Naive thymus-derived CD4-positive, alpha-beta T cell (primary cell): ENCODE measurements at regions not wholly inside any gene's neighbourhood (a gene's known extent, or its start where the extent isn't known, plus 50 kb on each side); places are given as distances from the start of the nearest gene placed in this dataset.

Experiments used
- ATAC-seq: fragments of 150-1000 bp; cut with Tn5 transposase; 2 replicates; pipeline ENCODE4 v1.10.0; 2021; ENCODE audit warnings: mild to moderate bottlenecking, moderate library complexity
- CTCF ChIA-PET: fragments of 350-600 bp; sonication (Branson Sonifier 250); formaldehyde crosslinking; loops from one replicate; lab custom pipeline; 2021; ENCODE audit warnings: antibody characterized with exemption; lab: Charles Lee
- POLR2A ChIA-PET: fragments of 350-600 bp; sonication (Branson Sonifier 250); formaldehyde crosslinking; loops from one replicate; lab custom pipeline; 2021; ENCODE audit warnings: antibody characterized with exemption, inconsistent platforms; lab: Charles Lee
- DNase-seq, 9 donors: peaks; one replicate each; pipeline versions ENCODE4 v3.0.0 to v3.0.0-alpha.2; 2020 to 2022; ENCODE audit warnings: mixed read lengths in 1 of 9
- H3K27ac ChIP-seq: one replicate; pipeline ENCODE4 v1.7.0; 2013; ENCODE audit warnings: mild to moderate bottlenecking, low read depth, low read length, moderate library complexity
- H3K27me3 ChIP-seq, 2 donors: one replicate each; pipeline ENCODE4 v1.7.0; 2013; ENCODE audit warnings: low read length in 2 of 2, mild to moderate bottlenecking in 2 of 2, moderate library complexity in 2 of 2; ENCODE audit not compliant: control insufficient read depth in 2 of 2, insufficient read depth in 2 of 2
- H3K36me3 ChIP-seq, 3 experiments: 1 replicate in 2 of 3; 2 replicates in 1 of 3; pipeline ENCODE4 v1.7.0; 2013; ENCODE audit warnings: low read length in 3 of 3, mild to moderate bottlenecking in 3 of 3, moderate library complexity in 1 of 3; ENCODE audit not compliant: insufficient read depth in 3 of 3, control insufficient read depth in 2 of 3
- H3K4me1 ChIP-seq, 2 donors: one replicate each; pipeline ENCODE4 v1.7.0; 2013; ENCODE audit warnings: low read length in 2 of 2, mild to moderate bottlenecking in 2 of 2, moderate library complexity in 1 of 2; ENCODE audit not compliant: control insufficient read depth in 2 of 2, insufficient read depth in 2 of 2
- H3K4me3 ChIP-seq: 2 replicates; pipeline ENCODE4 v1.7.0; 2013; ENCODE audit warnings: mild to moderate bottlenecking, low read length
- H3K9me3 ChIP-seq, 3 experiments: 1 replicate in 2 of 3; 2 replicates in 1 of 3; pipeline ENCODE4 v1.7.0; 2013; ENCODE audit warnings: low read length in 3 of 3; ENCODE audit not compliant: control insufficient read depth in 2 of 3
- H3K27ac Mint-ChIP-seq, 9 donors: one replicate each; pipeline ENCODE4 v1.8.0; 2020 to 2022; ENCODE audit warnings: mixed read lengths in 9 of 9, mild to moderate bottlenecking in 8 of 9, moderate library complexity in 5 of 9, inconsistent platforms in 2 of 9
- H3K27me3 Mint-ChIP-seq, 5 donors: one replicate each; pipeline ENCODE4 v1.8.0; 2021 to 2022; ENCODE audit warnings: mixed read lengths in 5 of 5, mild to moderate bottlenecking in 1 of 5
- H3K36me3 Mint-ChIP-seq, 5 donors: one replicate each; pipeline ENCODE4 v1.8.0; 2020 to 2022; ENCODE audit warnings: mixed read lengths in 5 of 5, mild to moderate bottlenecking in 3 of 5, inconsistent platforms in 1 of 5
- H3K4me1 Mint-ChIP-seq, 7 donors: one replicate each; pipeline ENCODE4 v1.8.0; 2020 to 2022; ENCODE audit warnings: mixed read lengths in 7 of 7, mild to moderate bottlenecking in 3 of 7, inconsistent platforms in 1 of 7
- H3K4me3 Mint-ChIP-seq, 10 donors: one replicate each; pipeline ENCODE4 v1.8.0; 2020 to 2022; ENCODE audit warnings: mild to moderate bottlenecking in 10 of 10, mixed read lengths in 10 of 10, moderate library complexity in 6 of 10, inconsistent platforms in 2 of 10
- H3K9me3 Mint-ChIP-seq, 11 donors: one replicate each; pipeline ENCODE4 v1.8.0; 2020 to 2022; ENCODE audit warnings: mixed read lengths in 11 of 11, mild to moderate bottlenecking in 4 of 11, inconsistent platforms in 1 of 11, moderate library complexity in 1 of 11
- intact Hi-C, 2 donors: fragments of 100-400 bp; cut with micrococcal nuclease; formaldehyde crosslinking; loops; one replicate each; pipeline ENCODE4 v1.15.1; 2023

- no peaks in the 10 kb centered on the region for H3K9me3 Mint-ChIP-seq
- no peaks in the 10 kb centered on the region for H3K36me3 Mint-ChIP-seq
- H3K4me1 Mint-ChIP-seq = peaks cover 0 to 14% (median 0%) of the 10 kb centered on the region in 7 donors
- H3K27ac Mint-ChIP-seq = no peak overlapping the region
- Histone ChIP-seq H3K4me3 (no peak overlapping the region), H3K36me3 (no peaks in the 10 kb centered on the region), H3K9me3 (no peaks in the 10 kb centered on the region), H3K27ac (no peak overlapping the region), H3K27me3 (no peaks in the 10 kb centered on the region), H3K4me1 (no peaks in the 10 kb centered on the region)
- H3K27me3 Mint-ChIP-seq = peaks cover 0 to 9% (median 4%) of the 10 kb centered on the region in 5 donors
- DNase-seq (no peak), ATAC-seq (no peak)
- no peak overlapping the region for H3K4me3 Mint-ChIP-seq
- intact Hi-C loops = loop anchor here in 1 of 2 donors (10.0 kb wide), 1 partner anchor 77 kb away; no protein-coding TSS in a partner anchor
- ChIA-PET CTCF (interaction anchor here (2.4 kb wide), 1 partner anchor 11 kb away, joined by 8 read pairs; no protein-coding TSS in a partner anchor), POLR2A (no interaction called here)
These were observed 108.0 kb upstream of the SMAD3 start for GRCh38 chr15:66957431-66957720.

- Mint-ChIP-seq H3K4me1 (peaks cover 0 to 14% (median 0%) of the 10 kb centered on the region in 7 donors), H3K27me3 (peaks cover 0 to 6% (median 0%) of the 10 kb centered on the region in 5 donors), H3K9me3 (no peaks in the 10 kb centered on the region), H3K27ac (no peak overlapping the region), H3K4me3 (no peak overlapping the region), H3K36me3 (no peaks in the 10 kb centered on the region)
- no peaks in the 10 kb centered on the region for H3K4me1 ChIP-seq
- H3K4me3 ChIP-seq = no peak overlapping the region
- ChIA-PET CTCF (interaction anchor here (2.4 kb wide), 1 partner anchor 13 kb away, joined by 8 read pairs; no protein-coding TSS in a partner anchor), POLR2A (no interaction called here)
- intact Hi-C loops = loop anchor here in 1 of 2 donors (10.0 kb wide), 1 partner anchor 76 kb away; no protein-coding TSS in a partner anchor
- H3K27ac ChIP-seq = no peak overlapping the region
- DNase-seq (no peak), ATAC-seq (no peak)
- H3K36me3 ChIP-seq = no peaks in the 10 kb centered on the region
- H3K27me3 ChIP-seq = no peaks in the 10 kb centered on the region
- no peaks in the 10 kb centered on the region for H3K9me3 ChIP-seq
These were observed 106.3 kb upstream of the SMAD3 start for GRCh38 chr15:66959066-66959465.

- peaks cover 0 to 14% (median 0%) of the 10 kb centered on the region in 7 donors for H3K4me1 Mint-ChIP-seq
- Histone ChIP-seq H3K4me3 (no peak overlapping the region), H3K9me3 (no peaks in the 10 kb centered on the region), H3K4me1 (no peaks in the 10 kb centered on the region), H3K27me3 (no peaks in the 10 kb centered on the region), H3K27ac (no peak overlapping the region), H3K36me3 (no peaks in the 10 kb centered on the region)
- ChIA-PET POLR2A (no interaction called here), CTCF (no interaction called here)
- DNase-seq (no peak), ATAC-seq (no peak)
- H3K36me3 Mint-ChIP-seq = no peaks in the 10 kb centered on the region
- peaks cover 0 to 6% (median 0%) of the 10 kb centered on the region in 5 donors for H3K27me3 Mint-ChIP-seq
- H3K4me3 Mint-ChIP-seq = no peak overlapping the region
- no peak overlapping the region for H3K27ac Mint-ChIP-seq
- intact Hi-C loops = loop anchor here in 1 of 2 donors (10.0 kb wide), 1 partner anchor 75 kb away; no protein-coding TSS in a partner anchor
- no peaks in the 10 kb centered on the region for H3K9me3 Mint-ChIP-seq
These were observed 105.5 kb upstream of the SMAD3 start for GRCh38 chr15:66959875-66960274.

GRCh38 chr15:66960519-66960918, 104.9 kb upstream of the SMAD3 start:
- Histone ChIP-seq H3K27ac (no peak overlapping the region), H3K4me3 (no peak overlapping the region), H3K4me1 (no peaks in the 10 kb centered on the region), H3K27me3 (no peaks in the 10 kb centered on the region), H3K36me3 (no peaks in the 10 kb centered on the region), H3K9me3 (no peaks in the 10 kb centered on the region)
- no peak for DNase-seq
- Mint-ChIP-seq H3K36me3 (no peaks in the 10 kb centered on the region), H3K27ac (no peak overlapping the region), H3K4me3 (no peak overlapping the region), H3K4me1 (peaks cover 0 to 14% (median 0%) of the 10 kb centered on the region in 7 donors), H3K9me3 (no peaks in the 10 kb centered on the region), H3K27me3 (peaks cover 0 to 6% (median 0%) of the 10 kb centered on the region in 5 donors)
- ATAC-seq = no peak
- intact Hi-C loops = no loop called here
- ChIA-PET CTCF (no interaction called here), POLR2A (no interaction called here)

- H3K4me1 Mint-ChIP-seq = peaks cover 0 to 10% (median 0%) of the 10 kb centered on the region in 7 donors
- no peak for DNase-seq
- H3K27me3 ChIP-seq = no peaks in the 10 kb centered on the region
- H3K27ac Mint-ChIP-seq = no peak overlapping the region
- ChIA-PET CTCF (interaction anchor here (2.7 kb wide), 1 partner anchor 14 kb away, joined by 11 read pairs; no protein-coding TSS in a partner anchor), POLR2A (no interaction called here)
- H3K36me3 ChIP-seq = no peaks in the 10 kb centered on the region
- no peak overlapping the region for H3K27ac ChIP-seq
- no peak overlapping the region for H3K4me3 Mint-ChIP-seq
- ATAC-seq = no peak
- intact Hi-C loops = no loop called here
- no peaks in the 10 kb centered on the region for H3K9me3 ChIP-seq
- no peak overlapping the region for H3K4me3 ChIP-seq
- no peaks in the 10 kb centered on the region for H3K4me1 ChIP-seq
- H3K36me3 Mint-ChIP-seq = no peaks in the 10 kb centered on the region
- H3K9me3 Mint-ChIP-seq = no peaks in the 10 kb centered on the region
- peaks cover 0 to 6% (median 0%) of the 10 kb centered on the region in 5 donors for H3K27me3 Mint-ChIP-seq
These were observed 104.0 kb upstream of the SMAD3 start for GRCh38 chr15:66961407-66961884.

GRCh38 chr15:66961901-66962300, 103.5 kb upstream of the SMAD3 start:
- no peak for ATAC-seq

GRCh38 chr15:66962522-66962921, 102.9 kb upstream of the SMAD3 start:
- intact Hi-C loops = no loop called here
- ATAC-seq (no peak), DNase-seq (no peak)
- peaks cover 0 to 12% (median 0%) of the 10 kb centered on the region in 5 donors for H3K27me3 Mint-ChIP-seq
- CTCF ChIA-PET = interaction anchor here (0.9 to 2.7 kb wide), 2 partner anchors 15 to 139 kb away, joined by 3 to 11 read pairs; no protein-coding TSS in a partner anchor
- Histone ChIP-seq H3K27me3 (no peaks in the 10 kb centered on the region), H3K9me3 (no peaks in the 10 kb centered on the region), H3K27ac (no peak overlapping the region), H3K4me1 (no peaks in the 10 kb centered on the region), H3K36me3 (no peaks in the 10 kb centered on the region), H3K4me3 (no peak overlapping the region)
- POLR2A ChIA-PET = interaction anchor here (0.6 kb wide), 1 partner anchor 101 kb away, joined by 3 read pairs; no protein-coding TSS in a partner anchor
- no peaks in the 10 kb centered on the region for H3K36me3 Mint-ChIP-seq
- H3K27ac Mint-ChIP-seq = no peak overlapping the region
- peaks cover 0 to under 1% (median 0%) of the 10 kb centered on the region in 7 donors for H3K4me1 Mint-ChIP-seq
- H3K9me3 Mint-ChIP-seq = no peaks in the 10 kb centered on the region
- no peak overlapping the region for H3K4me3 Mint-ChIP-seq

More at GRCh38 chr15:66961901-66962300, 103.5 kb upstream of the SMAD3 start:
- H3K27me3 ChIP-seq = no peaks in the 10 kb centered on the region
- no peak overlapping the region for H3K4me3 Mint-ChIP-seq
- H3K4me3 ChIP-seq = no peak overlapping the region
- no peaks in the 10 kb centered on the region for H3K36me3 Mint-ChIP-seq
- no peaks in the 10 kb centered on the region for H3K9me3 Mint-ChIP-seq
- H3K4me1 ChIP-seq = no peaks in the 10 kb centered on the region
- ChIA-PET CTCF (interaction anchor here (0.9 to 2.7 kb wide), 2 partner anchors 15 to 140 kb away, joined by 3 to 11 read pairs; no protein-coding TSS in a partner anchor), POLR2A (no interaction called here)
- DNase-seq = no peak
- H3K27ac ChIP-seq = no peak overlapping the region
- H3K27me3 Mint-ChIP-seq = peaks cover 0 to 7% (median 0%) of the 10 kb centered on the region in 5 donors
- H3K36me3 ChIP-seq = no peaks in the 10 kb centered on the region
- intact Hi-C loops = no loop called here
- H3K4me1 Mint-ChIP-seq = peaks cover 0 to 5% (median 0%) of the 10 kb centered on the region in 7 donors
- H3K27ac Mint-ChIP-seq = no peak overlapping the region
- no peaks in the 10 kb centered on the region for H3K9me3 ChIP-seq
